Endothelial cell of umbilical vein (primary cell): ENCODE measurements at regions not wholly inside any gene's neighbourhood (a gene's known extent, or its start where the extent isn't known, plus 50 kb on each side); places are given as distances from the start of the nearest gene placed in this dataset.

Experiments used
- BruUV-seq: library from RNA; stranded (reverse); fragments of 400-500 nt; replicated peaks from 2 replicates; lab custom pipeline; 2021; lab: Mats Ljungman, UMichigan
- CTCF ChIA-PET: fragments of 300-600, 350-600 bp; sonication (Branson Sonifier 250); formaldehyde crosslinking; loops from one replicate; lab custom pipeline; 2021; ENCODE audit warnings: antibody characterized with exemption, inconsistent platforms; lab: Charles Lee
- POLR2A ChIA-PET: fragments of 300-600, 350-600 bp; sonication (Branson Sonifier 250); formaldehyde crosslinking; loops from one replicate; lab custom pipeline; 2021; ENCODE audit warnings: antibody characterized with exemption, inconsistent platforms; lab: Charles Lee
- DNase-seq: peaks from one replicate; pipeline ENCODE4 v3.0.0-alpha.2; 2011; ENCODE audit warnings: low read depth, low spot score
- FAIRE-seq: peaks from 2 replicates; lab custom pipeline; 2011; peaks lifted over from hg19 to GRCh38; lab: Jason Lieb, UNC
- H2AFZ ChIP-seq: 2 replicates; pipeline ENCODE4 v1.6.0; 2012; ENCODE audit warnings: low read depth, low read length, control low read depth, inconsistent platforms
- H3K27ac ChIP-seq: 2 replicates; pipeline ENCODE4 v1.5.1; 2011; ENCODE audit warnings: low read depth, mild to moderate bottlenecking, control low read depth, low read length, moderate library complexity; ENCODE audit not compliant: insufficient read depth
- H3K27me3 ChIP-seq, 2 experiments: 2 replicates each; pipeline versions ENCODE4 v1.6.0 to v1.6.1; 2011; ENCODE audit warnings: low read length in 2 of 2, mixed read lengths in 1 of 2; ENCODE audit not compliant: control insufficient read depth in 2 of 2, insufficient read depth in 2 of 2
- H3K36me3 ChIP-seq, 2 experiments: 2 replicates in 1 of 2; 3 replicates in 1 of 2; pipeline ENCODE4 v1.5.1; 2011; ENCODE audit warnings: low read length in 2 of 2, mild to moderate bottlenecking in 1 of 2, moderate library complexity in 1 of 2; ENCODE audit not compliant: control insufficient read depth in 2 of 2, insufficient read depth in 2 of 2; ENCODE audit errors: extremely low read depth in 1 of 2
- H3K4me1 ChIP-seq: 3 replicates; pipeline ENCODE4 v1.5.1; 2011; ENCODE audit warnings: mild to moderate bottlenecking, low read length; ENCODE audit not compliant: control insufficient read depth, insufficient read depth; ENCODE audit errors: extremely low read depth
- H3K4me2 ChIP-seq: 2 replicates; pipeline ENCODE4 v1.6.1; 2011; ENCODE audit warnings: low read length, control low read depth, mixed read lengths; ENCODE audit not compliant: insufficient read depth
- H3K4me3 ChIP-seq, 3 experiments: fragments of 200-600 bp in 1 of 3; sonication (generic), shearing (Covaris generic) in 1 of 3; replicated peaks in 1 of 3; 2 replicates each; pipeline ENCODE4 v1.5.1; 2011 to 2016; ENCODE audit warnings: control low read depth in 3 of 3, low read length in 3 of 3, mild to moderate bottlenecking in 2 of 3, inconsistent platforms in 1 of 3, low read depth in 1 of 3, moderate library complexity in 1 of 3; ENCODE audit not compliant: insufficient read depth in 1 of 3
- H3K79me2 ChIP-seq: 2 replicates; pipeline ENCODE4 v1.6.0; 2012; ENCODE audit warnings: low read length, inconsistent platforms; ENCODE audit not compliant: control insufficient read depth, insufficient read depth
- H3K9ac ChIP-seq: replicated peaks from 2 replicates; pipeline ENCODE3; 2011; ENCODE audit warnings: low read length, control low read depth; ENCODE audit not compliant: insufficient read depth; ENCODE audit errors: extremely low read depth
- H3K9me1 ChIP-seq: replicated peaks from 3 replicates; pipeline ENCODE4 v1.6.0; 2011; ENCODE audit warnings: mild to moderate bottlenecking, low read length; ENCODE audit not compliant: control insufficient read depth, insufficient read depth; ENCODE audit errors: extremely low read depth
- H3K9me3 ChIP-seq: replicated peaks from 2 replicates; pipeline ENCODE4 v1.5.1; 2012; ENCODE audit warnings: low read length, inconsistent platforms; ENCODE audit not compliant: control insufficient read depth, insufficient read depth
- H4K20me1 ChIP-seq: replicated peaks from 2 replicates; pipeline ENCODE3; 2011; ENCODE audit warnings: mild to moderate bottlenecking, low read length; ENCODE audit not compliant: control insufficient read depth, insufficient read depth; ENCODE audit errors: extremely low read depth
- EZH2 ChIP-seq: IDR thresholded peaks from 2 replicates; pipeline ENCODE4 v1.6.1; 2012; ENCODE audit warnings: borderline replicate concordance, low read depth, mild to moderate bottlenecking, moderate library complexity, low read length, inconsistent platforms; ENCODE audit not compliant: severe bottlenecking
- FOS ChIP-seq: IDR thresholded peaks from 2 replicates; pipeline ENCODE4 v1.6.1; 2011; ENCODE audit warnings: mild to moderate bottlenecking, low read length, moderate library complexity, borderline replicate concordance; ENCODE audit not compliant: insufficient read depth
- JUN ChIP-seq: IDR thresholded peaks from 2 replicates; pipeline ENCODE4 v1.6.1; 2011; ENCODE audit warnings: borderline replicate concordance, low read depth; ENCODE audit not compliant: insufficient read length, insufficient read depth
- MYC ChIP-seq: IDR thresholded peaks from one replicate; pipeline ENCODE4 v1.6.1; 2011; ENCODE audit warnings: mild to moderate bottlenecking, low read depth, low read length
- POLR2A ChIP-seq: IDR thresholded peaks from 2 replicates; pipeline ENCODE4 v1.6.1; 2012; ENCODE audit warnings: low read depth, mild to moderate bottlenecking, control low read depth, low read length
- POLR2AphosphoS5 ChIP-seq: IDR thresholded peaks from 2 replicates; pipeline ENCODE4 v1.6.1; 2012; ENCODE audit warnings: low read depth, mild to moderate bottlenecking, control low read depth, low read length, moderate library complexity; ENCODE audit not compliant: insufficient read depth
- dilution Hi-C: fragments of 300-500 bp; cut with MboI; formaldehyde crosslinking; loops from one replicate; pipeline ENCODE4 v1.15.0; 2019; ENCODE audit warnings: low sequenced_read_pairs; ENCODE audit not compliant: extremely low pct_ligation_motif_present
- intact Hi-C: fragments of 100-400 bp; cut with micrococcal nuclease; formaldehyde crosslinking; loops from one replicate; pipeline ENCODE4 v1.10.0; 2022
- TF ChIP-seq, protein P1 (sequence below): IDR thresholded peaks from 2 replicates; pipeline ENCODE4 v1.6.1; 2011; ENCODE audit not compliant: insufficient read depth, insufficient read length
- TF ChIP-seq, protein P2 (sequence below), 2 donors: IDR thresholded peaks; 1 replicate in 1 of 2; 2 replicates in 1 of 2; pipeline ENCODE4 v1.5.1; 2011; ENCODE audit warnings: low read length in 2 of 2, mild to moderate bottlenecking in 2 of 2, moderate library complexity in 2 of 2, control low read depth in 1 of 2, inconsistent platforms in 1 of 2, low read depth in 1 of 2; ENCODE audit not compliant: insufficient read depth in 1 of 2; ENCODE audit errors: extremely low read depth in 1 of 2

DNA sequence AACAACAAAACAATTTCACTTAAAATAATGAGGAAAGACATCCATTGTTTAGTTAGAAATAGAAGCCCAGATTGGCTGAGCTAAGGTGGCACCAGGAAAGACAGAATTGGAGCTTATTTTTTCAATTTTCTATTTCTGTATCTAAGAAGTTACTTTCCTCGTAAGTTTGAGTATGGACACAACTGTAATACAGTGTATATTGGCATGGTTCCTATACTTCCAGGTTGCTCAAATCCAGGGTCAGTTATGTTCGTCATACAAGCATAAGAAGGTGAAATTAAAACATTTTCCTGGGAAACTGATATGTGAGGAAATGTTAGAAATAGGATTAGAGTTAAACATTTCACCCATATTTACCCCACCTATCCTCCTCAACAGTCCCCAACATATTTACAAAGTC is 170.4 kb upstream of the AGA start:
- dilution Hi-C loops (no loop called here), intact Hi-C loops (no loop called here)
- DNase-seq = no peak
- Histone ChIP-seq H3K9me1 (no peaks in the 10 kb centered on the region), H3K4me3 (no peak overlapping the region), H4K20me1 (no peaks in the 10 kb centered on the region), H2AFZ (no peak overlapping the region), H3K9ac (no peak overlapping the region), H3K27me3 (no peaks in the 10 kb centered on the region), H3K79me2 (no peaks in the 10 kb centered on the region), H3K27ac (no peak overlapping the region), H3K36me3 (no peaks in the 10 kb centered on the region), H3K9me3 (no peaks in the 10 kb centered on the region), H3K4me1 (no peaks in the 10 kb centered on the region), H3K4me2 (no peak overlapping the region)
- no TSS peak for BruUV-seq
- FAIRE-seq = no peak
- no peak for TF ChIP-seq POLR2AphosphoS5
- TF ChIP-seq JUN = no peak
- TF ChIP-seq FOS = no peak
- no peak for TF ChIP-seq MYC
- TF ChIP-seq, protein P1, sequence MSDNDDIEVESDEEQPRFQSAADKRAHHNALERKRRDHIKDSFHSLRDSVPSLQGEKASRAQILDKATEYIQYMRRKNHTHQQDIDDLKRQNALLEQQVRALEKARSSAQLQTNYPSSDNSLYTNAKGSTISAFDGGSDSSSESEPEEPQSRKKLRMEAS = no peak
- TF ChIP-seq, protein P2, sequence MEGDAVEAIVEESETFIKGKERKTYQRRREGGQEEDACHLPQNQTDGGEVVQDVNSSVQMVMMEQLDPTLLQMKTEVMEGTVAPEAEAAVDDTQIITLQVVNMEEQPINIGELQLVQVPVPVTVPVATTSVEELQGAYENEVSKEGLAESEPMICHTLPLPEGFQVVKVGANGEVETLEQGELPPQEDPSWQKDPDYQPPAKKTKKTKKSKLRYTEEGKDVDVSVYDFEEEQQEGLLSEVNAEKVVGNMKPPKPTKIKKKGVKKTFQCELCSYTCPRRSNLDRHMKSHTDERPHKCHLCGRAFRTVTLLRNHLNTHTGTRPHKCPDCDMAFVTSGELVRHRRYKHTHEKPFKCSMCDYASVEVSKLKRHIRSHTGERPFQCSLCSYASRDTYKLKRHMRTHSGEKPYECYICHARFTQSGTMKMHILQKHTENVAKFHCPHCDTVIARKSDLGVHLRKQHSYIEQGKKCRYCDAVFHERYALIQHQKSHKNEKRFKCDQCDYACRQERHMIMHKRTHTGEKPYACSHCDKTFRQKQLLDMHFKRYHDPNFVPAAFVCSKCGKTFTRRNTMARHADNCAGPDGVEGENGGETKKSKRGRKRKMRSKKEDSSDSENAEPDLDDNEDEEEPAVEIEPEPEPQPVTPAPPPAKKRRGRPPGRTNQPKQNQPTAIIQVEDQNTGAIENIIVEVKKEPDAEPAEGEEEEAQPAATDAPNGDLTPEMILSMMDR (IDR thresholded peaks at IDR 0.05; ENCODE audit: extremely low read depth in 1 of 2, insufficient read depth in 1 of 2, low read depth in 1 of 2, low read length in 2 of 2) = no peak
- no peak for TF ChIP-seq EZH2
- TF ChIP-seq POLR2A = no peak
- POLR2A ChIA-PET = no interaction called here
- CTCF ChIA-PET = no interaction called here
